ENCODE measurements at regions not wholly inside any gene's neighbourhood (a gene's known extent, or its start where the extent isn't known, plus 50 kb on each side); places are given as distances from the start of the nearest gene placed in this dataset.
"Not testable (repeated sequence)": the region's sequence is repeated elsewhere in the genome, so short reads cannot be mapped to it uniquely, and the experiment has no call there.

DNA sequence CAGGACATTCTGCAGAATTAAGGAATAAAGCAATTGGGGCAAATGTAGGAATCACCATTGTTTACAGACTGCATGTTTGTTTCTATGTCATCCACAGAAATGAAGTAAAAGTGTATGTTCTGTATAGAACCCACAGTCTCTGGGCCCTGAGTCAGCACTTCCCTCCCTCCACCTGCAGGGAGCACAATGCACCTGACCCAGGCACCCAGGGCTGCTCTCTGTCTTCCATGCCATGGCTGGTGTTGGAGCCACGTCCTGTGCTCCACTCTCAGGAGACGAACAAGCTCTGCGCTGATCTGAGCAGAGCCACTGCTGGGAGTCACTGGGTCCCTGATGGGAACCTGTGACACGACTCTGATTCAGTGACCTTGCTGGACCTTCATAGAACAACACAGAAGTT lies 942.5 kb downstream of the TMEM121 start:
- DNase-seq (ENCODE audit: low read depth in 2 of 2) = peak in 1 of 2 donors; percentile 5

DNA sequence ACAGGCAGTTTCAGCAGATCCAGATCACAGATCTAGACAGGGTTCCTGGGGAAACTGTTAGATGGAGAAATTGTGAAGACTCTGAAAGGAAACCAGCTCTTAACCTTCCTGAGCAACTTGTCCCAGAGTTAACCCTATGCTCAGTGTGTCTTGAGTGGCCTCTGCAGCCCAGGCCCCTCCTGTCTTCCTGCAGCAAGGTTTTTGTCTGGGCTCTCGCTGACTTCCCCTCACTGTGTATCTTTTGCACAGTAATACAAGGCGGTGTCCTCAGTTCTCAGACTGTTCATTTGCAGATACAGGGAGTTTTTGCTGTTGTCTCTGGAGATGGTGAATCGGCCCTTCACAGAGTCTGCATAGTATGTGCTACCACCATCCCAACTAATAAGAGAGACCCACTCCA lies 943.6 kb downstream of the TMEM121 start:
- not testable (repeated sequence) for DNase-seq (ENCODE audit: low read depth in 2 of 2)

DNA sequence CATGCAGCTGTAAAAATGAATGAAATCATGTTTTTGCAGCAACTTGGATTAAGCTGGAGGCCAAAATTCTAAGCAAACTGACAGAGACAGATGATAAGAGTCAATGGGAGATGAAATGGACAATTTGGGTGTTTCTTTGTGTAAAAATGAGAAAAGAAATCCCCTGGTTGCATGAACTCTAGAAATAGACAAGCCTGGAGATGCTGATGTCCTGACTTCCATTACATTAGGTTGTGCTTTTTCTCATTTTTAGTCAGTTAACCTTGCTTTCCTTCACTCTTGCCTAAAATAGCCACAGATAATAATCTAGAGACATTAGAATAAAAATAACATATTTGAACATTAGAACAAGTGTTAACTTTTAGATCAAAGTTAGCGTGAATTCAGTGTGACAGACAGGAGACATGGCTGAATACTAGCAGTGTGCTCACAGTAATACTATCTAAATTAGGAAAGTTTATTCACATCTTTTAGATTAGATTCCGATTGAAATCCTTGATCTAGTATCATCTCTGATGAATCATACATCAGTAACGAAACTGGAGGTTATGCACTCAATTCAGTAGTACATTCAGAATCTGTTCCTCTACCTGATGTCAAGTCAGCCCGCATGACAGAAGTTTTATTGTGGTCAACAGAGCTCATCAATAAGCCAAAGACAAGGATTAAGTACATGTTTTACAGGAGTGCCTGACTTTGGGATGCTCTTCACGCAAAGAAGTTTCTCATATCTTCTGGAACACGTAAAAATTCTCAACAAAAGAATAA lies 948.1 kb downstream of the TMEM121 start:
- not testable (repeated sequence) for DNase-seq (ENCODE audit: low read depth in 2 of 2)

DNA sequence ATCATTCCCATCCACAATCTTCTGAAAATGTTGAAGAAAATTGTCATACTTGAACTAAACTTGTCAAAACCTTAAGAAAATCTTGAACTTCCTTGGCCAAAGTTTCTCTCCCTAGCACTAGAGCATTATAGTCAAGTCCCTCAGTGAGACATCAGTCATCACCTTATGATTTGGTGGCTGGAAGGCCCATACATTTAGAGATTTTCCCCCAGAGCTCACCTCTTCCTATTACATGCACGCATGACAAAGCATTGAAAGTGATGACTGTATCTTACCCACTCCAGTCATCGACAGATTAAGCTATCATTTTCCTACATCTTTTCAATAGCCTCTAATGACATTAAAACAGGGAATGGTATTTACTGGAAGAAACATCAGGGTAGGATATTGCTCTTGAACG lies 948.8 kb downstream of the TMEM121 start:
- DNase-seq (ENCODE audit: low read depth in 2 of 2) = not testable (repeated sequence)

DNA sequence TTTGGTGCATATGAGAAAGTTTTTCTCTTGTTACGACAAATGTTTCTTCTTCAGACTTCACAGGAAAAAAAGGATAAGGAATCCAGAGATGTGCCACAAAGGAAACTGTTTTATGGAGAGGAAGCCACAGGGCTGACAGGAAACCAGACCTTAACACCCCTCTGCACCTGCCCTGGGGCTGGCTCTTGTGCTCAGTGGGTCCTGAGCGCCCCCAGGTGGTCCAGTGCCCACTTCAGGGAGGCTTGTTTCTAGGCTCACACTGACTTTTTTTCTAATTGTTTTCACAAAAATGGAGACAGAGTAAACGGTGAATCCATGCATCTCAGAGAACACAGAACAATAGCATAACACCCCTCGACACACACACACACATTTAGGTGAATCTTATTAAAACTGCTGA lies 951.2 kb downstream of the TMEM121 start:
- not testable (repeated sequence) for DNase-seq (ENCODE audit: low read depth in 2 of 2)

DNA sequence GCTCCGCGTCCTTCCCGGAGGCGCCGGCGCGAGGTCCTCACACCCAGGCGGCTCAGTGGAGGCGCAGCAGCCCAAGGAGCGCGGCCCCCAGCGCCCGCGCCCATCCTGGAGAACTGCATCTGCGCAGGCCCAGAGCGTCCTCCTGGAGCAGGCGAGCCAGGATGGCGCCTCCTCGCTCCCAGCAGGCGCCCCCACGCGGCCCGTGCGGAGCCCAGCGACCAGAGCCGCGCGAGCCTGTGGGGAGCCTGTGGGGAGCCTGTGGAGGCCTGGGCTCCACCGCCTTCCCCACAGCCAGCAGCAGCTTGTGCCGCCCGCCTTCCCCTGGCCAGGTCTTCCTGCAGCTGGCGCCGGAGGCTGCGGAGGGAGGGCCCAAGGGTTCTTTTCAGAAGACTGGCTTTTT lies 953.9 kb downstream of the TMEM121 start:
- DNase-seq (ENCODE audit: low read depth in 2 of 2) = not testable (repeated sequence)

DNA sequence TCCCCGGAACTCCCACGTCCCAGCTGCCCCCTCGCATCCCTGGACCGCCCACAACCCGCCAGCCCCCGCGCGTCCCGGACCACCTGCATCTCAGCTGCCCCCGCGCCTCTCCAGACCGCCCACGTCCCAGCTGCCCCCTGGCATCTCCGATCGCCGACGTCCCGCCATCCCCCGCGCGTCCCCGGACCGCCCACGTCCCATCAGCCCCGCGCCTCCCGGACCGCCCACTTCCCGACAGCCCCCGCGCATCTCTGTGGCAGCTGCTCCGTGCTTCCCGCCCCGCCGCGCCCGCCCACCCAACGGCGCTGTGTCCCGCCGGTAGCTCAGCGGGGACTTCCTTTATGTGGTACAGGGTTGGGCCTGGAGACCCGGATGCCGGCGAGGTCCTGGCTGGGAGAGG lies 955.8 kb downstream of the TMEM121 start:
- DNase-seq (ENCODE audit: low read depth in 2 of 2) = not testable (repeated sequence)

DNA sequence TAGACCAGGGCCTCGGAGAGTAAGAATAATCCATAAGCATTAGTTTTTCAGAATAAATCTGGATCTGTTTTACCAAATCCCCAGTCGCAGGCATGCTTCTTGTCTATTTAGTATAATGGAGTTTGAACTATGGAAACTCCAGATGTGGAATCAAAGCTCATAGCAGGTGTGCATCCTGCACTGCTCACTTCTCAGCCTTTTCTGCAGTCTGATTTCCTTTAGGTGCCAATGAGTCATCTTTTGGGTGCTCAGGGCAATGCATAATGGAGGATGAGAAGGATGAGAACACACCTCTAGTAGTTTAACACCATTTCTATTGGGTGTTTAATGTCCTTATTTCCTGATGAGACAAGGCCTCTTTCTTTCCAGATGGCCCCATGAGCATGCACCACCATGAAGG lies 961.2 kb downstream of the TMEM121 start:
- no peak for DNase-seq (ENCODE audit: low read depth in 2 of 2)

DNA sequence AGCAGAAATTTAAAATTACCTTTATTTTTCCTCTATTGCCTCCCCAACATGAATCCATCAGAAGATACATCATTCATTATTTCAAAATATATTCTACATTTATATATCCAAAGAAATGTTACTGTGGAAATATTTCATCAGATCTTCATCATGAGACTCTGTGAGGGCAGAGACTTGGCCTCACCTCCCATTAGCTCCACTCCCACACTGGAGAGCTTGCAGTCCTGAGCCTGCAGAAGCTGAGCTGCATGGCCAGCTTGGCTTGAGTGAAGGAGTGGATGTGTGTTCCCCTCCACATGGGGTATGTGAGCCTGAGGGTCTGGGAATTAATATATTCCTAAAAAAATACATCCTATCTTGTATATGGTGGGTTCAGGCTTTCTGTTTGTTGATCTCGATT lies 961.9 kb downstream of the TMEM121 start:
- no peak for DNase-seq (ENCODE audit: low read depth in 2 of 2)

DNA sequence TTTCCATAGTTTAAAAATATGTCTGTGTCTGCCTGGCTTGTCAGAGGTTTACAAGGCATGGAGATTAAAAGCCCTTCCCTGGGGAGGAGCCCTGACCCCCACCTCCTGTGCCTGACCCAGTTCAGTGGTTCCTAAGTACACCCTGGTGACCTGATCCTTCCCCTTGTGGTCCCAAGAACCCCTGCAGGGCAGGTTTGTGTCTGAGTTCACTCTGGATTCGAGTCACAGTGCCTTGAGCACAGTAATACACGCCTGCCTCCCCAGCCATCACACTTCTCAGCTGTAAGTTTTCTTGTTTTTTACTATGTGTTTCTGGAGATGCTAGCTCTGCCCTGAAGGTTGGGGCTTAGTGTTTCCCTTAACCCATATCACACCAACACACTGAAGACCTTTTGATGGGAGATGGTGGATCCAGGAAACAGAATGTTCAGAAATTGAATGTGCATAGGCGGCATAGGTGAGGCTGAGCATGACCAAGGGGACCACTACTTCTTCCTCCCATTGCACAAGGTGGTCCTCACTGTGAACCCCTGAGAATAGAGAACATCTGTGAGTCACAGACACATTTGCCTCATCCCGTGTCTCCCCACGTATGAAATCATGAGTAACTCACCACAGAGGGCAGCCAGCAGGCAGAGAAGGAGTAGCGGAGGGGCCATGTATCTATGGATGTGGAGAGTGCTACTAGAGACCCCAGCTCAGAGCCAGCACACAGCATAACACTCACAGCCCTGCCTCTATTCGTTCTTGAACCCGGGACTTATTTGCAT lies 962.9 kb downstream of the TMEM121 start:
- DNase-seq (ENCODE audit: low read depth in 2 of 2) = no peak

DNA sequence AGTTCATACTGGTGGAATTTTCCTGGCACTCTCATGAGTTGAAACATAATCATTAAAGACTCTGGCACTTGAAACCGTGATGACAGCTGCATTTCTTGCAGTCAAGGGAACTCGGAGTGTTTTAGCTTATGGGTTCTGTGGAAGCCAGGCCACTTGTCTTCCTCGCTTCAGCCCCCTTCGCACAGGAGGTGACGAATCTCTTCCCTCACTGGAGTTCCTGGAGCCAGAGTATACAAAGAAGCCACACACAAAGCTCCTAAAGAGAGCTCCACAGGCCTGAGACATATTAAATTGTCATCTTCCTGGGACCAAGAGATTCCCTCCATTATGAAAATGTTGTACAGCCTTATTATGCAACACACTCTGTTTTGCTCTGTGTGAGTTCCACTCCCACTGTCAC lies 964.1 kb downstream of the TMEM121 start:
- no peak for DNase-seq (ENCODE audit: low read depth in 2 of 2)

DNA sequence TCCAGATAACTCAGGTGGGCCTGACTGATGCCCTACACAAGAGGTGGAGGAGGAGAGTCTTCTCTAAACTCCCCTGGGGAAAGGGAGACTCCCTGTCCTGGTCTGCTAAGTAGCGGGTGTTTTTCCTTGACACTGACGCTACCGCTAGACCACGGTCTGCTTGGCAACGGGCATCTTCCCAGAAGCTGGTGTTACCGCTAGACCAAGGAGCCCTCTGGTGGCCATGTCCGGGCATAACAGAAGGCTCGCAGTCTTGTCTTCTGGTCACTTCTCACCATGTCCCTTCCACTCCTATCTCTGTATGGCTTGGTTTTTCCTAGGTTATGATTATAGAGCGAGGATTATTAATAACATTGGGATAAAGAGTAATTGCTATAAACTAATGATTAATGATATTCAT lies 965.5 kb downstream of the TMEM121 start:
- DNase-seq (ENCODE audit: low read depth in 2 of 2) = no peak

DNA sequence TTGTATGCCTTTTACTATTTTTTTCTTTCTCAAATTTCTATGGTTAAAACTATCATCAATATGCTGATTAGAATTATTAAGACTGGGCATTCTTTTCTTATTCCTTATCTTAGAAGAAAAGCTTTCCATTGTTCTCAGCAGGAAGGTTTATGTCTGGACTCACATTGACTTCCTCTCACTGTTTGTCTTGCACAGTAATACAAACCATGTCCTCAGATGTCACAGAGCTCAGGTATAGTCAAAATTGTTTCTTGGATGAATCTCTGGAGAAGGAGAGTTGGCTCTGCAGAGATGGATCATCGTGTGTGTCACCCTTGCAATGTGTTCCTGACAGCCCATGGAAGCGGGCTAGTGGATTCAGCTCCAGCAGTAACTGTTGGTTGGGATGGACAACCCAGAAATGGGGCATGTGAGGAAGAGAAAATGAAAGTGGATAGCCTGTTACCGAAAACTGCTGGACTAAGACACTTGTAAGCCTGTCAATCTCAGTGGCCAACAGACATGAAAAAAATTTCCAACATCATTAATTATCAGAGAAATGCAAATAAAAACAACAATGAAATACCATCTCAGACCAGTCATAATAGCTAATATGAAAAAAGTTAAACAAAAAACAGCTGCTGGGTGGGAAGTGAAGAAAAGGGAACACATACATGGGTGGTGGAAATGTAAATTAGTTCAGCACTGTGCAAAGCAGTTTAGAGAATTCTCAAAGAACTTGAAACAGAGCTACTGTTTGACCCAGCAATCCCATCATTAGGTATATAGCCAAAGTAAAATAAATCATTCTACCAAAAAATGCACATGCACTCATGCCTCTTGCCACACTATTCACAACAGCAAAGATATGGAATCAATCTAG lies 967.8 kb downstream of the TMEM121 start:
- no peak for DNase-seq (ENCODE audit: low read depth in 2 of 2)

DNA sequence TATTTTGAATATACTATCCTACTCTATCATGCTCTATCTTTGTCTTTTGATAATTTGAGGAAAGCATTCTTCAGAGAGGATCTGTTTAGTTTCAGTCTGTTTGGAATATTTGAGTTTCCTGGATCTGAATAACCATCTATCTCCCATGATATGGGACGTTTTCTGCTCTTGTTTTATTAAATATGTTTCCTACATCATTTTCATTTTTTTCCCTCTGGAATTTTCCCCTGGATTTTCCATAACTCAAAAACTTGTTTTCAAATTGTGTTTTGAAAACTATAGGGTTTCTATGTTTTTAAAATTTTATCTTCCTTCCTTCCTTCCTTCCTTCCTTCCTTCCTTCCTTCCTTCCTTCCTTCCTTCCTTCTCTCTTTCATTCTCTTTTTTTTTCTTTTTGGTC lies 974.2 kb downstream of the TMEM121 start:
- no peak for DNase-seq (ENCODE audit: low read depth in 2 of 2)

DNA sequence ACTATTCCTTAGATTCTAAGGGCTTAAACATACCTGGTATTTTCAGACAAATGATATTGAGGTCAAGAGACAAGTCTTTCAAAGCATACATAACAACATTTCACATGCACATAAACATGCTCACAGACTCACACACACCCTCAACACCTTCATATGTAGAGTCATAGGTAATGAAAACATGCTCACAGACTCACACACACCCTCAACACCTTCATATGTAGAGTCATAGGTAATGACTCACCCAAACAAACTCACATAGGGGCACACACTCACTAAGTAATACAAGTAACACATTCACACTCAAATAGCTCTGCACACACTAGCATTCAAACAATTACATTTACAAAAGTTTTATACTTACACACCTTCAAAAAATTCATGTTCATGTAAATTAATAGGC lies 975.5 kb downstream of the TMEM121 start:
- no peak for DNase-seq (ENCODE audit: low read depth in 2 of 2)

DNA sequence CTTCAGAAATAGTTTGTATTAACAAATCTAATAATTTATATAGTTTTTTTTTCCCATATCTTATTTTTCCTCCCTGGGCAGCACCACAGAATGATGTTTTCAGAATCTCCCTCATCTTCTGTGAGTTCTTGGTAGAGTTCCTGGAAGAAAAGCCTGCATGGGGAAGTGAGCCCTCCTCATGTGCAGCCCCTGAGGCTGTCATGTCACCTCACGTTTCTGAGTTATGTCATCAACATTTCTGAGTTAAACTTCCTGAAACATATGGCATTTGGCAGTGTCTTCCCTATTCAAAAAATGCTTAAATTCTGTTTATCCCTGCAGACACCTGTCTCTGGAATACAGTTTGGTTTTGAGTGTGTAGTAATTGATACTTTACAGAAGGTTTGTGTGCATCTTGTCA lies 979.0 kb downstream of the TMEM121 start:
- no peak for DNase-seq (ENCODE audit: low read depth in 2 of 2)

DNA sequence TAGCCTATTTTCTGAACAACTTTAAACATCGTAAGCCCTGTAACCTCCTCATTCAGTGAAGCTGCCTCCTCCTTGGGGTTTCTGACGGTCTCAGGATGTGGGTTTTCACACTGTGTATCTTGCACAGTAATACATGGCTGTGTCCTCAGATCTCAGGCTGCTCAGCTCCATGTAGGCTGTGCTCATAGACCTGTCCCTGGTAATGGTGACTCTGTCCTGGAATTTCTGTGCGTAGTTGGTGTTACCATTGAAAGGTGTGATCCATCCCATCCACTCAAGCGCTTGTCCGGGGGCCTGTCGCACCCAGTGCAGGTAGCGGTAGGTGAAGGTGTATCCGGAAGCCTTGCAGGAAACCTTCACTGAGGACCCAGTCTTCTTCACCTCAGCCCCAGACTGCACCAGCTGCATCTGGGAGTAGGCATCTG lies 980.5 kb downstream of the TMEM121 start:
- peak in 1 of 2 donors; percentile 32 for DNase-seq (ENCODE audit: low read depth in 2 of 2)

DNA sequence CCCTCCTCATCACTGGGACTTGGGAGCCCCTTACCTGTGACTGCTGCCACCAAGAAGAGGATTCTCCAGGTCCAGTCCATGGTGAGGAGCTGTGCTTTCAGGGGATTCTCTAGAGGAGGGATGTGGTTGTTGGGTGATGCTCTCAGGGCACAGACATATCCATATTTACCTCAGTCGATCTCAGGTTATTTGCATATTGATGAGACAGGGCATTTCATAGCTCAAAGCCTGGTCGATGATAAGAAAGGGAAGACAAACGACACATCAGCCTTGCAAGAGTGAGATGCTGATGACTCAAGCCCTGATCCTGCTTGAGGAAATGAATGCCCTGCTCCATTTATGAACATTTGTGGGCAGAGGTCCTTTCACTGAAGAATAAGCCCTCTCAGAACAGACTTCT lies 981.0 kb downstream of the TMEM121 start:
- no peak for DNase-seq (ENCODE audit: low read depth in 2 of 2)

DNA sequence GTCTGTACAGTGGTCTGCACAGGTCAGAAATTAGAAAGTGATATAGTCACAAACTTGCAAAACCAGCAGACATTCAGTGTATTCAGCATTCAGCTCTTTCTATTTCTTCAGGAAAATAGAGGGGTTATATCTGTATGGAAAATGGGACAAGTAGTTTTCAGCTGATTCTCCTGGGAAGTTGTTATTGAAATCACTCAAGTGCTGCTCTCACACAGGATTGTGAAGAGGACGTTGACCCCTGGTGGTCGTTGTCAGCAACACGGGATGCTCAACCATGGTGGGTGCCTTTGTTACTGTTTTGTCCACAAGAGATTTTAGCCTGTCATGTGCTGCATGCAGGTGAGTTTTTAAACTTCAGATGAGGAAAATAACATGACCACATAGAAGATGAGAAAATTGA lies 981.8 kb downstream of the TMEM121 start:
- no peak for DNase-seq (ENCODE audit: low read depth in 2 of 2)

DNA sequence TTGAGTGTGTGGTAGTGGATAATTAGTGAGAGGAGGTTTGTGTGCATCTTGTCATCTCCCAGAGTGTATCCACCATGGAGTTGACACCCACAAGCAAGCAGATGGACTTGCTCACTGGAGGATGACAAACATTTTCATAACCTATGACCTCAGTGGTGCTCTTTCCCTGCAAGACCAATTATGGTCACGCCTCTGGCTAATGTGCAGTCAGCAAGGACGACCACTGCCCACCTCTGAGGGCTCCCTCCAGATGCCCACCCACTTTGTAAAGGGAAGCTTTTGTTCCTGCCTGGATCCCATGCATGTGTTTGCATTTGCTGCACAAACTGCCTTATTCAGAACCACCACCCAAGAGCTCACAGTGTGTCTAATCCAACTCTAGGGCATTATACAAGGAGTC lies 982.8 kb downstream of the TMEM121 start:
- no peak for DNase-seq (ENCODE audit: low read depth in 2 of 2)

DNA sequence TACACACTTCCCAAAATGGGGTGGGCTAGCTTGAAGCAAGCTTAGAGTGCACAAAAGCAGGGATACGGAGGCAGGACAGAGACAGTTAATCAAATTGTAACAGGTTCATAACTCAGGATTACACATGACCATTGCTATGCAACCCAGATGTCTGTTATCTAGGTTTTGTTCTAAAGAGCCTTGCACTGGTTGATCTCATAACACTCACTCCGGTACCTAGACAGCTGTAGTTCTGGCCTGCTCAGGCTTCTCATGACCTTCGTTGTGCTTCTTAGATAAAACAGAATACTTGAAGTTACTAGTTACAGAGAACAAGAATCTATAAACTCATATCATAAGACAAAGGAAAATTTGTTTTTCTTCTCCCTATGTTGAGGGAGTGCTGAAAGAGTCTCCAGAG lies 983.4 kb downstream of the TMEM121 start:
- DNase-seq (ENCODE audit: low read depth in 2 of 2) = no peak
